MM.1S (cell line): ENCODE measurements at regions not wholly inside any gene's neighbourhood (a gene's known extent, or its start where the extent isn't known, plus 50 kb on each side); places are given as distances from the start of the nearest gene placed in this dataset.

ENCODE experiments used
- DNase-seq: peaks from one replicate; pipeline ENCODE4 v3.0.0-alpha.2; 2015
- H2AFZ ChIP-seq: fragments of 300-600 bp; sonication (generic); 2 replicates; pipeline ENCODE4 v1.6.0; 2016; ENCODE audit warnings: antibody characterized with exemption, low read length
- H3F3A ChIP-seq: fragments of 300-600 bp; sonication (generic); 2 replicates; pipeline ENCODE4 v1.6.1; 2016; ENCODE audit warnings: mild to moderate bottlenecking, antibody characterized with exemption, low read length, moderate library complexity, mixed read lengths; ENCODE audit not compliant: insufficient read depth
- H3K27ac ChIP-seq: fragments of 300-600 bp; sonication (generic); 2 replicates; pipeline ENCODE4 v1.5.1; 2016; ENCODE audit warnings: mild to moderate bottlenecking, low read length
- H3K27me3 ChIP-seq: fragments of 300-600 bp; sonication (generic); replicated peaks from 2 replicates; pipeline ENCODE4 v1.6.0; 2016; ENCODE audit warnings: low read length; ENCODE audit not compliant: insufficient read depth
- H3K36me3 ChIP-seq: fragments of 300-600 bp; sonication (generic); replicated peaks from 2 replicates; pipeline ENCODE4 v1.6.1; 2016; ENCODE audit warnings: mild to moderate bottlenecking, low read length, mixed read lengths; ENCODE audit not compliant: insufficient read depth
- H3K4me1 ChIP-seq: fragments of 300-600 bp; sonication (generic); 2 replicates; pipeline ENCODE4 v1.6.1; 2016; ENCODE audit warnings: low read length, mixed read lengths
- H3K4me2 ChIP-seq: fragments of 300-600 bp; sonication (generic); 2 replicates; pipeline ENCODE4 v1.6.0; 2016; ENCODE audit warnings: low read depth, low read length
- H3K4me3 ChIP-seq: fragments of 300-600 bp; sonication (generic); 2 replicates; pipeline ENCODE4 v1.5.1; 2016; ENCODE audit warnings: low read length, mixed read lengths
- H3K79me2 ChIP-seq: fragments of 300-600 bp; sonication (generic); 2 replicates; pipeline ENCODE4 v1.6.1; 2016; ENCODE audit warnings: mixed run types, low read length, mixed read lengths
- H3K9ac ChIP-seq: fragments of 300-600 bp; sonication (generic); 2 replicates; pipeline ENCODE4 v1.6.1; 2016; ENCODE audit warnings: low read length, mixed read lengths
- H3K9me2 ChIP-seq: fragments of 300-600 bp; sonication (generic); replicated peaks from 2 replicates; pipeline ENCODE4 v1.6.1; 2016; ENCODE audit warnings: mild to moderate bottlenecking, low read length, mixed read lengths; ENCODE audit not compliant: insufficient read depth
- H3K9me3 ChIP-seq: fragments of 300-600 bp; sonication (generic); replicated peaks from 2 replicates; pipeline ENCODE4 v1.6.1; 2016; ENCODE audit warnings: mild to moderate bottlenecking, low read length, mixed read lengths; ENCODE audit not compliant: insufficient read depth
- H4K20me1 ChIP-seq: fragments of 300-600 bp; sonication (generic); 2 replicates; pipeline ENCODE4 v1.6.1; 2016; ENCODE audit warnings: mild to moderate bottlenecking, low read length, moderate library complexity, mixed read lengths; ENCODE audit not compliant: insufficient read depth
- CTCF ChIP-seq: fragments of 300-600 bp; sonication (generic); IDR thresholded peaks from 2 replicates; pipeline ENCODE4 v1.5.1; 2016; ENCODE audit warnings: antibody characterized with exemption, low read length, mixed read lengths
- EZH2 ChIP-seq: fragments of 300-600 bp; sonication (generic); optimal IDR thresholded peaks from 2 replicates; pipeline ENCODE3; 2017; ENCODE audit warnings: low read depth, mild to moderate bottlenecking, antibody characterized with exemption, low read length, mixed read lengths
- EZH2phosphoT487 ChIP-seq: fragments of 300-600 bp; sonication (generic); IDR thresholded peaks from 2 replicates; pipeline ENCODE4 v1.6.1; 2018; ENCODE audit warnings: antibody characterized with exemption, low read length

- Histone ChIP-seq H2AFZ (no peak overlapping the region), H3K9me3 (no peaks in the 10 kb centered on the region), H3K4me1 (no peaks in the 10 kb centered on the region), H3K9ac (no peak overlapping the region), H4K20me1 (no peaks in the 10 kb centered on the region), H3K79me2 (no peaks in the 10 kb centered on the region), H3F3A (no peaks in the 10 kb centered on the region), H3K36me3 (no peaks in the 10 kb centered on the region), H3K4me2 (no peak overlapping the region), H3K4me3 (no peak overlapping the region), H3K27ac (no peak overlapping the region), H3K27me3 (no peaks in the 10 kb centered on the region), H3K9me2 (no peaks in the 10 kb centered on the region)
- TF ChIP-seq EZH2phosphoT487 (no peak), CTCF (no peak), EZH2 (no peak)
- no peak for DNase-seq
Observed at GRCh38 chr6:82641677-82642076, 278.1 kb downstream of the TPBG start.

GRCh38 chr6:82645536-82646230 is 282.1 kb downstream of the TPBG start:
- Histone ChIP-seq H3K9ac (no peak overlapping the region), H3K36me3 (no peaks in the 10 kb centered on the region), H3K4me2 (no peak overlapping the region), H3F3A (no peaks in the 10 kb centered on the region), H3K4me3 (no peak overlapping the region), H3K4me1 (no peaks in the 10 kb centered on the region), H3K79me2 (no peaks in the 10 kb centered on the region), H2AFZ (no peak overlapping the region), H3K27me3 (no peaks in the 10 kb centered on the region), H3K27ac (no peak overlapping the region), H3K9me3 (no peaks in the 10 kb centered on the region), H4K20me1 (no peaks in the 10 kb centered on the region), H3K9me2 (no peaks in the 10 kb centered on the region)
- TF ChIP-seq CTCF (no peak), EZH2 (no peak), EZH2phosphoT487 (no peak)
- no peak for DNase-seq

GRCh38 chr6:82646231-82646615 is 282.6 kb downstream of the TPBG start:
- DNase-seq = no peak
- Histone ChIP-seq H3K79me2 (no peaks in the 10 kb centered on the region), H3K27ac (no peak overlapping the region), H3K36me3 (no peaks in the 10 kb centered on the region), H3K9ac (no peak overlapping the region), H3K4me3 (no peak overlapping the region), H3K27me3 (no peaks in the 10 kb centered on the region), H3F3A (no peaks in the 10 kb centered on the region), H3K9me3 (no peaks in the 10 kb centered on the region), H4K20me1 (no peaks in the 10 kb centered on the region), H3K4me1 (no peaks in the 10 kb centered on the region), H3K4me2 (no peak overlapping the region), H2AFZ (no peak overlapping the region), H3K9me2 (no peaks in the 10 kb centered on the region)
- no peak for TF ChIP-seq CTCF
- no peak for TF ChIP-seq EZH2phosphoT487
- TF ChIP-seq EZH2 = no peak
